ENCODE measurements at regions not wholly inside any gene's neighbourhood (a gene's known extent, or its start where the extent isn't known, plus 50 kb on each side); places are given as distances from the start of the nearest gene placed in this dataset.

- no peak for TF ChIP-seq EZH2 (IDR thresholded peaks at IDR 0.05; ENCODE audit: borderline replicate concordance, low read length)
- TF ChIP-seq, protein P1, sequence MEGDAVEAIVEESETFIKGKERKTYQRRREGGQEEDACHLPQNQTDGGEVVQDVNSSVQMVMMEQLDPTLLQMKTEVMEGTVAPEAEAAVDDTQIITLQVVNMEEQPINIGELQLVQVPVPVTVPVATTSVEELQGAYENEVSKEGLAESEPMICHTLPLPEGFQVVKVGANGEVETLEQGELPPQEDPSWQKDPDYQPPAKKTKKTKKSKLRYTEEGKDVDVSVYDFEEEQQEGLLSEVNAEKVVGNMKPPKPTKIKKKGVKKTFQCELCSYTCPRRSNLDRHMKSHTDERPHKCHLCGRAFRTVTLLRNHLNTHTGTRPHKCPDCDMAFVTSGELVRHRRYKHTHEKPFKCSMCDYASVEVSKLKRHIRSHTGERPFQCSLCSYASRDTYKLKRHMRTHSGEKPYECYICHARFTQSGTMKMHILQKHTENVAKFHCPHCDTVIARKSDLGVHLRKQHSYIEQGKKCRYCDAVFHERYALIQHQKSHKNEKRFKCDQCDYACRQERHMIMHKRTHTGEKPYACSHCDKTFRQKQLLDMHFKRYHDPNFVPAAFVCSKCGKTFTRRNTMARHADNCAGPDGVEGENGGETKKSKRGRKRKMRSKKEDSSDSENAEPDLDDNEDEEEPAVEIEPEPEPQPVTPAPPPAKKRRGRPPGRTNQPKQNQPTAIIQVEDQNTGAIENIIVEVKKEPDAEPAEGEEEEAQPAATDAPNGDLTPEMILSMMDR (conservative IDR thresholded peaks at IDR 0.05 in 1 of 2, IDR thresholded peaks at IDR 0.05 in 1 of 2; ENCODE audit: extremely low read depth in 1 of 2, insufficient read depth in 1 of 2, low read depth in 1 of 2, low read length in 2 of 2), result no peak
These were observed 194.4 kb upstream of the HS3ST1 start for GRCh38 chr4:11622961-11623725.
